Adrenal gland (tissue), 5 donors: ENCODE measurements at regions not wholly inside any gene's neighbourhood (a gene's known extent, or its start where the extent isn't known, plus 50 kb on each side); places are given as distances from the start of the nearest gene placed in this dataset.

Source experiments
- POLR2A ChIP-seq, 2 donors: fragments of 450-650 bp; IDR thresholded peaks; one replicate each; pipeline ENCODE4 v1.6.1; 2017; ENCODE audit warnings: antibody characterized with exemption in 2 of 2, mild to moderate bottlenecking in 2 of 2, moderate library complexity in 1 of 2
- TF ChIP-seq, protein P1 (sequence below), 6 experiments: fragments of 450-650 bp in 4 of 6; fragments of 200-600 bp in 2 of 6; sonication (generic) in 1 of 6; IDR thresholded peaks; 1 replicate in 5 of 6; 2 replicates in 1 of 6; pipeline versions ENCODE4 v1.5.1 to v1.8.0; 2016 to 2021; ENCODE audit warnings: antibody characterized with exemption in 6 of 6, mild to moderate bottlenecking in 2 of 6, moderate library complexity in 1 of 6
- donor health status: DM: no; HTN: no; CAD: no.

DNA sequence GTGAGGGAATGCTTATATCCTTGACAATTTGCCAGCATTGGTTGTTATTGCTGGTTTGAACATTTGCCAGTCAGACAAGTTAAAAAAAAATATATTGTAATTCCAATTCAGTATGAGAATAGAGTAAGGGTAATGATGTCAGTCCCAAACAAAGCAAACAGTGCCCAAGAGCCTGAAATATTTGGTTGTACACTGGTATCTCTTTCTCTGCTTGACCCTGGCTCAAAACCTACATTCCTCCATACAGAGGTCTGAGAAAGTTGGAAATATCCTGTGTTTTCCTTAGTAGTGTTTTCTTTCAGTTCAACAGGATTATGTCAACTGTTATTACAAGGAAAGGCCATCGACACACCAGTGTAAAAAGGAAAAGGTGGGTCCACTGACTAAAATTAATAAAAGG is 145.6 kb downstream of the MRPL39 start:
- TF ChIP-seq, protein P1, sequence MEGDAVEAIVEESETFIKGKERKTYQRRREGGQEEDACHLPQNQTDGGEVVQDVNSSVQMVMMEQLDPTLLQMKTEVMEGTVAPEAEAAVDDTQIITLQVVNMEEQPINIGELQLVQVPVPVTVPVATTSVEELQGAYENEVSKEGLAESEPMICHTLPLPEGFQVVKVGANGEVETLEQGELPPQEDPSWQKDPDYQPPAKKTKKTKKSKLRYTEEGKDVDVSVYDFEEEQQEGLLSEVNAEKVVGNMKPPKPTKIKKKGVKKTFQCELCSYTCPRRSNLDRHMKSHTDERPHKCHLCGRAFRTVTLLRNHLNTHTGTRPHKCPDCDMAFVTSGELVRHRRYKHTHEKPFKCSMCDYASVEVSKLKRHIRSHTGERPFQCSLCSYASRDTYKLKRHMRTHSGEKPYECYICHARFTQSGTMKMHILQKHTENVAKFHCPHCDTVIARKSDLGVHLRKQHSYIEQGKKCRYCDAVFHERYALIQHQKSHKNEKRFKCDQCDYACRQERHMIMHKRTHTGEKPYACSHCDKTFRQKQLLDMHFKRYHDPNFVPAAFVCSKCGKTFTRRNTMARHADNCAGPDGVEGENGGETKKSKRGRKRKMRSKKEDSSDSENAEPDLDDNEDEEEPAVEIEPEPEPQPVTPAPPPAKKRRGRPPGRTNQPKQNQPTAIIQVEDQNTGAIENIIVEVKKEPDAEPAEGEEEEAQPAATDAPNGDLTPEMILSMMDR (IDR thresholded peaks at IDR 0.05) = no peak
- no peak for TF ChIP-seq POLR2A (IDR thresholded peaks at IDR 0.05)
